Ishikawa (cell line): ENCODE measurements at regions not wholly inside any gene's neighbourhood (a gene's known extent, or its start where the extent isn't known, plus 50 kb on each side); places are given as distances from the start of the nearest gene placed in this dataset.

Experiments used
- CEBPB ChIP-seq: IDR thresholded peaks from 2 replicates; pipeline ENCODE4 v1.6.1; 2012
- CREB1 ChIP-seq: IDR thresholded peaks from 2 replicates; pipeline ENCODE4 v1.6.1; 2012; ENCODE audit warnings: low read depth
- EGR1 ChIP-seq: IDR thresholded peaks from 2 replicates; pipeline ENCODE4 v1.6.1; 2012
- EP300 ChIP-seq: IDR thresholded peaks from 2 replicates; pipeline ENCODE4 v1.6.1; 2012; ENCODE audit warnings: borderline replicate concordance
- FOXM1 ChIP-seq: IDR thresholded peaks from 2 replicates; pipeline ENCODE4 v1.6.1; 2012; ENCODE audit warnings: low read depth, borderline replicate concordance
- NFIC ChIP-seq: IDR thresholded peaks from 2 replicates; pipeline ENCODE4 v1.6.1; 2012
- RAD21 ChIP-seq: IDR thresholded peaks from 2 replicates; pipeline ENCODE4 v1.6.1; 2012; ENCODE audit warnings: low read depth
- TAF1 ChIP-seq: IDR thresholded peaks from 2 replicates; pipeline ENCODE4 v1.6.1; 2012; ENCODE audit warnings: low read depth, mild to moderate bottlenecking
- TCF12 ChIP-seq: IDR thresholded peaks from 2 replicates; pipeline ENCODE4 v1.6.1; 2012; ENCODE audit warnings: low read depth
- TEAD4 ChIP-seq: IDR thresholded peaks from 2 replicates; pipeline ENCODE4 v1.6.1; 2012
- YY1 ChIP-seq: IDR thresholded peaks from 2 replicates; pipeline ENCODE4 v1.6.1; 2012; ENCODE audit warnings: low read depth
- ZBTB7A ChIP-seq: IDR thresholded peaks from 2 replicates; pipeline ENCODE4 v1.6.1; 2012; ENCODE audit warnings: low read depth
- TF ChIP-seq, protein P1 (sequence below): IDR thresholded peaks from 2 replicates; pipeline ENCODE4 v1.6.1; 2012; ENCODE audit warnings: low read depth, mild to moderate bottlenecking
- TF ChIP-seq, protein P2 (sequence below): IDR thresholded peaks from 2 replicates; pipeline ENCODE4 v1.6.1; 2012
- TF ChIP-seq, protein P3 (sequence below): IDR thresholded peaks from 2 replicates; pipeline ENCODE4 v1.6.1; 2012

DNA sequence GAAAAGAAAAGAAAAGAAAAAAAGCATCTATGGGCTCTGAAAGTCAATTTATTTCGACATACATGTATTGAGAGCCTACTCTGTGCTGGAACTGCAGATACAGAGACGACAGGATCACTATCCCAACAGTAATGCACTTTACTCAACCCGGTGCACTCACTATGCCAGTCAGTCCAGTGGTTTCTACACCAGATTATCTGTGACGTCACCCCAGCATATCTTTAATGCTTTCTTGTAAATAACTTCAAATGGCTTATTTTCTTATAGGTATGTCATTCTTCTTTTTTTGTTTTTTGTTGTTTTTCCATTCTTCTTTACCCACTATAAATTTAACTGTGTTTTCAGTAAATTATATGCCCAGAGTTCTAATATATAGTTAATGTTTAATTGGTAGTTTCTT lies 800.0 kb upstream of the FANCL start:
- TF ChIP-seq EGR1 (no peak), TCF12 (no peak), YY1 (no peak), NFIC (no peak), TAF1 (no peak), CEBPB (no peak), ZBTB7A (no peak), EP300 (no peak), RAD21 (no peak), FOXM1 (no peak), TEAD4 (no peak), CREB1 (no peak)
- TF ChIP-seq, protein P1, sequence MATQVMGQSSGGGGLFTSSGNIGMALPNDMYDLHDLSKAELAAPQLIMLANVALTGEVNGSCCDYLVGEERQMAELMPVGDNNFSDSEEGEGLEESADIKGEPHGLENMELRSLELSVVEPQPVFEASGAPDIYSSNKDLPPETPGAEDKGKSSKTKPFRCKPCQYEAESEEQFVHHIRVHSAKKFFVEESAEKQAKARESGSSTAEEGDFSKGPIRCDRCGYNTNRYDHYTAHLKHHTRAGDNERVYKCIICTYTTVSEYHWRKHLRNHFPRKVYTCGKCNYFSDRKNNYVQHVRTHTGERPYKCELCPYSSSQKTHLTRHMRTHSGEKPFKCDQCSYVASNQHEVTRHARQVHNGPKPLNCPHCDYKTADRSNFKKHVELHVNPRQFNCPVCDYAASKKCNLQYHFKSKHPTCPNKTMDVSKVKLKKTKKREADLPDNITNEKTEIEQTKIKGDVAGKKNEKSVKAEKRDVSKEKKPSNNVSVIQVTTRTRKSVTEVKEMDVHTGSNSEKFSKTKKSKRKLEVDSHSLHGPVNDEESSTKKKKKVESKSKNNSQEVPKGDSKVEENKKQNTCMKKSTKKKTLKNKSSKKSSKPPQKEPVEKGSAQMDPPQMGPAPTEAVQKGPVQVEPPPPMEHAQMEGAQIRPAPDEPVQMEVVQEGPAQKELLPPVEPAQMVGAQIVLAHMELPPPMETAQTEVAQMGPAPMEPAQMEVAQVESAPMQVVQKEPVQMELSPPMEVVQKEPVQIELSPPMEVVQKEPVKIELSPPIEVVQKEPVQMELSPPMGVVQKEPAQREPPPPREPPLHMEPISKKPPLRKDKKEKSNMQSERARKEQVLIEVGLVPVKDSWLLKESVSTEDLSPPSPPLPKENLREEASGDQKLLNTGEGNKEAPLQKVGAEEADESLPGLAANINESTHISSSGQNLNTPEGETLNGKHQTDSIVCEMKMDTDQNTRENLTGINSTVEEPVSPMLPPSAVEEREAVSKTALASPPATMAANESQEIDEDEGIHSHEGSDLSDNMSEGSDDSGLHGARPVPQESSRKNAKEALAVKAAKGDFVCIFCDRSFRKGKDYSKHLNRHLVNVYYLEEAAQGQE, result no peak
- TF ChIP-seq, protein P2, sequence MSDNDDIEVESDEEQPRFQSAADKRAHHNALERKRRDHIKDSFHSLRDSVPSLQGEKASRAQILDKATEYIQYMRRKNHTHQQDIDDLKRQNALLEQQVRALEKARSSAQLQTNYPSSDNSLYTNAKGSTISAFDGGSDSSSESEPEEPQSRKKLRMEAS, result no peak
- TF ChIP-seq, protein P3, sequence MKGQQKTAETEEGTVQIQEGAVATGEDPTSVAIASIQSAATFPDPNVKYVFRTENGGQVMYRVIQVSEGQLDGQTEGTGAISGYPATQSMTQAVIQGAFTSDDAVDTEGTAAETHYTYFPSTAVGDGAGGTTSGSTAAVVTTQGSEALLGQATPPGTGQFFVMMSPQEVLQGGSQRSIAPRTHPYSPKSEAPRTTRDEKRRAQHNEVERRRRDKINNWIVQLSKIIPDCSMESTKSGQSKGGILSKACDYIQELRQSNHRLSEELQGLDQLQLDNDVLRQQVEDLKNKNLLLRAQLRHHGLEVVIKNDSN, result no peak

DNA sequence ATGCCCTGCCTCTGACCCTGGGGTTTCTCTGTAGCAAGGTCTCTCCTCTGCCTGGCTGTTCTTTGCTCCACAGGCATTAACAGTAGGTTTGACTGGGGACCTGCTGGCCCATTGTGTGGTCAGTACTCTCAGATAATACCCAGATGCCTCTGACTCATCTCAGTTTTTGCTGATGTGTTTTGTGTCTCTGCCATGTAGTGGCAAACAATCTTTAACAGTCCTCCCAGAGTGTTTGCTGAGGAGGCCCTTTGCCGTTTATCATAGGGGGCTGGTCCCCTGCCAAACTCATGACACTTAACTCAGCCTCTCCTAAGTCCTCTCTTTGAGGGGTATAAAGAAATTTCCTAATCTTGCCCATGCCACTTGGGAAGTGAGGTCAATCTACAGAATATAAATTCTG lies 793.7 kb upstream of the FANCL start:
- TF ChIP-seq CREB1, result no peak
- TF ChIP-seq TEAD4, result no peak
- no peak for TF ChIP-seq FOXM1
- TF ChIP-seq CEBPB, result no peak
- no peak for TF ChIP-seq ZBTB7A
- no peak for TF ChIP-seq NFIC
- TF ChIP-seq, protein P2, result no peak
- TF ChIP-seq RAD21, result no peak

DNA sequence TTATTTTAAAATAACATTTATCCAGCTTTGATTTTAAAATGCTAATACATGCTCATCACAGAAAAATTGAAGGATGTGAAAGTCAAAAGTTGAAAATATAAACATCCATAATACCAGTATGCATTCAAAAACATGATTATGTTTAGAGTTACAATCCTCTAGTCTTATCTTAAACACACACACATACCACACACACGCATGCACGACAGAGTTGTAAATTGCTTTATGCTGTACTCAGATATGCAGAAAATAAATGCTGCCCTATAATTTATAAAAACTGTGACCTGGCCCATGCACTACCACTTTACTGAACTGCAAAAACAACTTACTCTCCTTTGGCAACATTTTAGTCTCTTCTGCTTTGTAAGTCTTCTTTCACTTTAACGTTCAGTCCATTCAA lies 793.0 kb upstream of the FANCL start:
- TF ChIP-seq CREB1, result no peak
- no peak for TF ChIP-seq TEAD4
- no peak for TF ChIP-seq FOXM1
- no peak for TF ChIP-seq EP300
- TF ChIP-seq TAF1, result no peak
- TF ChIP-seq, protein P3, result no peak
- no peak for TF ChIP-seq CEBPB
- TF ChIP-seq ZBTB7A, result no peak
- no peak for TF ChIP-seq NFIC
- TF ChIP-seq RAD21, result no peak
- TF ChIP-seq, protein P2, result no peak
- TF ChIP-seq, protein P1, result no peak
- no peak for TF ChIP-seq TCF12
- no peak for TF ChIP-seq EGR1
- TF ChIP-seq YY1, result no peak

DNA sequence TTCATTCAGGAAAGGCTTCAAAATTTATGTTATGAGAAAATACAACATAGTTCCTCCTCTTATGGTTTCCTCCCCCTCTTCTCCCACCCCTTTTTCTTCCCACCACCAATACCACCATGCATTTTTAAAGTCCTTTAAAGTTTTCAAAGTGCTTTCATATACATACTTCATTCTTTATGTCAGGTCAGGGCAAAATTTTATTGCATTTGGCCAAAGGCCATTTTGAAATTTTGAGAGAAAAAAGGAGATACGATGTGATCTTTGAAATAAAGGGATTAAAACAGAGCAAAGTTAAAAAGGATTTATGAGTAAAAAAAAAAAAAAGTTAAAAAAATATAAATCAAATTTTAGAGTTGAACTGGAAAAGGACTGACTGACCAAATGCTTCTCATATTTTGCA lies 792.5 kb upstream of the FANCL start:
- TF ChIP-seq EGR1, result no peak
- TF ChIP-seq NFIC, result no peak
- no peak for TF ChIP-seq EP300
- no peak for TF ChIP-seq TEAD4
- TF ChIP-seq RAD21, result no peak
- TF ChIP-seq CREB1, result no peak
- TF ChIP-seq TCF12, result no peak
- TF ChIP-seq TAF1, result no peak
- no peak for TF ChIP-seq CEBPB
- TF ChIP-seq ZBTB7A, result no peak
- no peak for TF ChIP-seq FOXM1
- TF ChIP-seq, protein P3, result no peak
- TF ChIP-seq YY1, result no peak
- TF ChIP-seq, protein P1, result no peak
